Activated naive CD8-positive, alpha-beta T cell treated with anti-CD3 and anti-CD28 coated beads, Interleukin-2, amount 10 ng/mL, durations not matched to agents 7 days and 5 days (primary cell): ENCODE measurements at regions not wholly inside any gene's neighbourhood (a gene's known extent, or its start where the extent isn't known, plus 50 kb on each side); places are given as distances from the start of the nearest gene placed in this dataset.

Experiments
- ATAC-seq: fragments of 150-1000 bp; cut with Tn5 transposase; one replicate; pipeline ENCODE4 v1.10.0; 2021; ENCODE audit warnings: low read depth, moderate library complexity
- POLR2A ChIA-PET: fragments of 350-600 bp; sonication (Branson Sonifier 250); formaldehyde crosslinking; loops from one replicate; lab custom pipeline; 2021; ENCODE audit warnings: antibody characterized with exemption; lab: Charles Lee
- DNase-seq: peaks from one replicate; pipeline ENCODE4 v3.0.0; 2021
- H3K27ac Mint-ChIP-seq: one replicate; pipeline ENCODE4 v1.8.0; 2022; ENCODE audit warnings: mild to moderate bottlenecking, mixed read lengths
- H3K27me3 Mint-ChIP-seq: one replicate; pipeline ENCODE4 v1.8.0; 2022; ENCODE audit warnings: mild to moderate bottlenecking, moderate library complexity, mixed read lengths
- H3K36me3 Mint-ChIP-seq: one replicate; pipeline ENCODE4 v1.8.0; 2021; ENCODE audit warnings: mild to moderate bottlenecking, mixed read lengths
- H3K4me1 Mint-ChIP-seq: one replicate; pipeline ENCODE4 v1.8.0; 2021; ENCODE audit warnings: mixed read lengths
- H3K4me3 Mint-ChIP-seq: one replicate; pipeline ENCODE4 v1.8.0; 2022; ENCODE audit warnings: mild to moderate bottlenecking, moderate library complexity, mixed read lengths
- H3K9me3 Mint-ChIP-seq: one replicate; pipeline ENCODE4 v1.8.0; 2021; ENCODE audit warnings: mixed read lengths

GRCh38 chr5:107165296-107165695 lies 505.4 kb downstream of the EFNA5 start:
- Mint-ChIP-seq H3K9me3 (peaks cover 5% of the 10 kb centered on the region), H3K4me3 (no peak overlapping the region), H3K27me3 (no peaks in the 10 kb centered on the region), H3K4me1 (no peaks in the 10 kb centered on the region), H3K27ac (no peak overlapping the region), H3K36me3 (no peaks in the 10 kb centered on the region)
- POLR2A ChIA-PET = no interaction called here
- DNase-seq = no peak
- ATAC-seq = no peak

GRCh38 chr5:107157809-107158208 lies 512.9 kb downstream of the EFNA5 start:
- H3K4me1 Mint-ChIP-seq = no peaks in the 10 kb centered on the region
- ATAC-seq = no peak
- no peak overlapping the region for H3K4me3 Mint-ChIP-seq
- H3K9me3 Mint-ChIP-seq = no peaks in the 10 kb centered on the region
- H3K27me3 Mint-ChIP-seq = no peaks in the 10 kb centered on the region
- no peaks in the 10 kb centered on the region for H3K36me3 Mint-ChIP-seq
- DNase-seq = no peak
- POLR2A ChIA-PET = no interaction called here
- no peak overlapping the region for H3K27ac Mint-ChIP-seq

GRCh38 chr5:107155707-107156106 lies 515.0 kb downstream of the EFNA5 start:
- Mint-ChIP-seq H3K4me1 (no peaks in the 10 kb centered on the region), H3K27me3 (no peaks in the 10 kb centered on the region), H3K36me3 (no peaks in the 10 kb centered on the region), H3K9me3 (no peaks in the 10 kb centered on the region), H3K27ac (no peak overlapping the region), H3K4me3 (no peak overlapping the region)
- DNase-seq = no peak
- no peak for ATAC-seq
- POLR2A ChIA-PET = no interaction called here

- H3K36me3 Mint-ChIP-seq = no peaks in the 10 kb centered on the region
- DNase-seq (no peak), ATAC-seq (no peak)
- no peaks in the 10 kb centered on the region for H3K9me3 Mint-ChIP-seq
- H3K27ac Mint-ChIP-seq = no peak overlapping the region
- no peak overlapping the region for H3K4me3 Mint-ChIP-seq
- POLR2A ChIA-PET = no interaction called here
- no peaks in the 10 kb centered on the region for H3K4me1 Mint-ChIP-seq
- H3K27me3 Mint-ChIP-seq = no peaks in the 10 kb centered on the region
Observed at GRCh38 chr5:107154593-107154992, 516.1 kb downstream of the EFNA5 start.

GRCh38 chr5:107153283-107153682 lies 517.5 kb downstream of the EFNA5 start:
- no peak for DNase-seq
- ATAC-seq = no peak
- H3K4me3 Mint-ChIP-seq = no peak overlapping the region
- no peaks in the 10 kb centered on the region for H3K4me1 Mint-ChIP-seq
- POLR2A ChIA-PET = no interaction called here
- H3K27ac Mint-ChIP-seq = no peak overlapping the region
- H3K27me3 Mint-ChIP-seq = no peaks in the 10 kb centered on the region
- no peaks in the 10 kb centered on the region for H3K36me3 Mint-ChIP-seq
- no peaks in the 10 kb centered on the region for H3K9me3 Mint-ChIP-seq

GRCh38 chr5:107149243-107150005 lies 521.3 kb downstream of the EFNA5 start:
- POLR2A ChIA-PET = no interaction called here
- no peaks in the 10 kb centered on the region for H3K4me1 Mint-ChIP-seq
- DNase-seq (no peak), ATAC-seq (no peak)
- no peak overlapping the region for H3K27ac Mint-ChIP-seq
- no peaks in the 10 kb centered on the region for H3K9me3 Mint-ChIP-seq
- no peaks in the 10 kb centered on the region for H3K27me3 Mint-ChIP-seq
- H3K4me3 Mint-ChIP-seq = no peak overlapping the region
- no peaks in the 10 kb centered on the region for H3K36me3 Mint-ChIP-seq

- Mint-ChIP-seq H3K9me3 (no peaks in the 10 kb centered on the region), H3K4me1 (no peaks in the 10 kb centered on the region), H3K27me3 (no peaks in the 10 kb centered on the region), H3K36me3 (no peaks in the 10 kb centered on the region), H3K27ac (no peak overlapping the region), H3K4me3 (no peak overlapping the region)
- DNase-seq = no peak
- no peak for ATAC-seq
- POLR2A ChIA-PET = no interaction called here
Observed at GRCh38 chr5:107147589-107147988, 523.1 kb downstream of the EFNA5 start.

GRCh38 chr5:107146901-107147300 lies 523.8 kb downstream of the EFNA5 start:
- H3K4me3 Mint-ChIP-seq = no peak overlapping the region
- ATAC-seq (no peak), DNase-seq (no peak)
- H3K9me3 Mint-ChIP-seq = no peaks in the 10 kb centered on the region
- POLR2A ChIA-PET = no interaction called here
- H3K27ac Mint-ChIP-seq = no peak overlapping the region
- H3K36me3 Mint-ChIP-seq = no peaks in the 10 kb centered on the region
- H3K4me1 Mint-ChIP-seq = no peaks in the 10 kb centered on the region
- H3K27me3 Mint-ChIP-seq = no peaks in the 10 kb centered on the region

- no peak overlapping the region for H3K27ac Mint-ChIP-seq
- ATAC-seq (no peak), DNase-seq (no peak)
- H3K27me3 Mint-ChIP-seq = no peaks in the 10 kb centered on the region
- H3K36me3 Mint-ChIP-seq = no peaks in the 10 kb centered on the region
- POLR2A ChIA-PET = no interaction called here
- H3K4me3 Mint-ChIP-seq = no peak overlapping the region
- no peaks in the 10 kb centered on the region for H3K4me1 Mint-ChIP-seq
- peaks cover 2% of the 10 kb centered on the region for H3K9me3 Mint-ChIP-seq
Observed at GRCh38 chr5:107135391-107135790, 535.3 kb downstream of the EFNA5 start.

GRCh38 chr5:107134931-107135330 lies 535.8 kb downstream of the EFNA5 start:
- H3K27ac Mint-ChIP-seq = no peak overlapping the region
- DNase-seq = no peak
- H3K36me3 Mint-ChIP-seq = no peaks in the 10 kb centered on the region
- H3K4me3 Mint-ChIP-seq = no peak overlapping the region
- H3K4me1 Mint-ChIP-seq = no peaks in the 10 kb centered on the region
- peaks cover 2% of the 10 kb centered on the region for H3K9me3 Mint-ChIP-seq
- no peaks in the 10 kb centered on the region for H3K27me3 Mint-ChIP-seq
- POLR2A ChIA-PET = no interaction called here
- no peak for ATAC-seq

- Mint-ChIP-seq H3K4me3 (no peak overlapping the region), H3K9me3 (peaks cover 2% of the 10 kb centered on the region), H3K27me3 (no peaks in the 10 kb centered on the region), H3K27ac (no peak overlapping the region), H3K4me1 (no peaks in the 10 kb centered on the region), H3K36me3 (no peaks in the 10 kb centered on the region)
- POLR2A ChIA-PET = no interaction called here
- DNase-seq (no peak), ATAC-seq (no peak)
Observed at GRCh38 chr5:107129051-107129450, 541.7 kb downstream of the EFNA5 start.

GRCh38 chr5:107127878-107128277 lies 542.9 kb downstream of the EFNA5 start:
- H3K36me3 Mint-ChIP-seq = no peaks in the 10 kb centered on the region
- H3K9me3 Mint-ChIP-seq = no peaks in the 10 kb centered on the region
- no peaks in the 10 kb centered on the region for H3K4me1 Mint-ChIP-seq
- no peak overlapping the region for H3K27ac Mint-ChIP-seq
- DNase-seq (no peak), ATAC-seq (no peak)
- no peaks in the 10 kb centered on the region for H3K27me3 Mint-ChIP-seq
- H3K4me3 Mint-ChIP-seq = no peak overlapping the region
- POLR2A ChIA-PET = no interaction called here

- no peak for ATAC-seq
- H3K27me3 Mint-ChIP-seq = no peaks in the 10 kb centered on the region
- H3K9me3 Mint-ChIP-seq = no peaks in the 10 kb centered on the region
- POLR2A ChIA-PET = no interaction called here
- no peaks in the 10 kb centered on the region for H3K36me3 Mint-ChIP-seq
- no peaks in the 10 kb centered on the region for H3K4me1 Mint-ChIP-seq
- DNase-seq = no peak
- H3K27ac Mint-ChIP-seq = no peak overlapping the region
- no peak overlapping the region for H3K4me3 Mint-ChIP-seq
Observed at GRCh38 chr5:107126341-107126740, 544.4 kb downstream of the EFNA5 start.

- H3K27me3 Mint-ChIP-seq = no peaks in the 10 kb centered on the region
- H3K36me3 Mint-ChIP-seq = no peaks in the 10 kb centered on the region
- no peak overlapping the region for H3K4me3 Mint-ChIP-seq
- H3K4me1 Mint-ChIP-seq = no peaks in the 10 kb centered on the region
- POLR2A ChIA-PET = no interaction called here
- DNase-seq (no peak), ATAC-seq (no peak)
- H3K9me3 Mint-ChIP-seq = no peaks in the 10 kb centered on the region
- H3K27ac Mint-ChIP-seq = no peak overlapping the region
Observed at GRCh38 chr5:107124376-107124775, 546.4 kb downstream of the EFNA5 start.
